AG09319 (cell line): ENCODE measurements at regions not wholly inside any gene's neighbourhood (a gene's known extent, or its start where the extent isn't known, plus 50 kb on each side); places are given as distances from the start of the nearest gene placed in this dataset.

ENCODE experiments used
- DNase-seq: peaks from one replicate; pipeline ENCODE4 v3.0.0-alpha.2; 2010; ENCODE audit warnings: low read depth; ENCODE audit errors: extremely low read depth
- CTCF ChIP-seq: IDR thresholded peaks from 2 replicates; pipeline ENCODE4 v1.5.1; 2011; ENCODE audit warnings: low read depth, mild to moderate bottlenecking, inconsistent platforms, low read length, moderate library complexity

- no peak for DNase-seq
- TF ChIP-seq CTCF = no peak
Observed at GRCh38 chr2:217641960-217642359, 360.8 kb downstream of the TNS1 start.

- no peak for TF ChIP-seq CTCF
- DNase-seq = no peak
Observed at GRCh38 chr2:217639481-217639880, 363.3 kb downstream of the TNS1 start.

- no peak for TF ChIP-seq CTCF
- no peak for DNase-seq
Observed at GRCh38 chr2:217638533-217638932, 364.3 kb downstream of the TNS1 start.

- TF ChIP-seq CTCF = no peak
- no peak for DNase-seq
Observed at GRCh38 chr2:217638031-217638430, 364.8 kb downstream of the TNS1 start.

- no peak for DNase-seq
- no peak for TF ChIP-seq CTCF
Observed at GRCh38 chr2:217636991-217637561, 365.7 kb downstream of the TNS1 start.

- TF ChIP-seq CTCF = no peak
Observed at GRCh38 chr2:217636578-217636977, 366.2 kb downstream of the TNS1 start.

GRCh38 chr2:217634871-217635270, 367.9 kb downstream of the TNS1 start:
- no peak for DNase-seq
- no peak for TF ChIP-seq CTCF

More at GRCh38 chr2:217636578-217636977, 366.2 kb downstream of the TNS1 start:
- no peak for DNase-seq
